ENCODE measurements at regions not wholly inside any gene's neighbourhood (a gene's known extent, or its start where the extent isn't known, plus 50 kb on each side); places are given as distances from the start of the nearest gene placed in this dataset.

DNA sequence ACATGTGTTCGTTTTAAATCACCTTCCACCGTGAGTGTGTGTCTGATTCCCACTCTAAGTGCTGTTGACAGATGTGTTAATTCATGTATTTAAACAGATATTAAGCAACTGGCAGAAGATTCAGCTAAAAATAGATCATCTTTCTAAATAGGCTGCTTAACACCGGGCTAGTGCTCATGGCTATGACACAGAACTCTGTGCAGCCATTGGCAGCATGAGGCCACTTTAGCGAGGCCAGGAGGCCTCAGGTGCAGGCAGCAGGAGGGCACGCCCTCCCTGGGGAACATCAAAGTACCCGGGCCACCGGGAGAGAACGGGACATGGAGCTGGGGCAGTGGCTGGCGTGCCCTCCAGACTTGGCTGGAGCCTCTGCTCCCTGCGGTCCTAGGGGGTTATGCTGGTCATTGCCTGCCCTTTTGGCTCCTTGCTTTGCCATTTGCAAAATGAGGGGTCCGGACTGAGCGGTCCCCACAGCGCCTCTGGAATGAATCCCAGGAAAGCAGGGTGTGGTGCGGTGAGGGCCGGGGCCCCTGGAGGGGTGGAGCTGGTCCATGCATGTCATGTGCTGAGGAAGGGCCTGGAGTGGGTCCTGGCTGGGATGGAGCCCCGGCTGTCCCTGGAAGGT lies 62.8 kb upstream of the HDAC4 start (continued):
- TF ChIP-seq, protein P1, sequence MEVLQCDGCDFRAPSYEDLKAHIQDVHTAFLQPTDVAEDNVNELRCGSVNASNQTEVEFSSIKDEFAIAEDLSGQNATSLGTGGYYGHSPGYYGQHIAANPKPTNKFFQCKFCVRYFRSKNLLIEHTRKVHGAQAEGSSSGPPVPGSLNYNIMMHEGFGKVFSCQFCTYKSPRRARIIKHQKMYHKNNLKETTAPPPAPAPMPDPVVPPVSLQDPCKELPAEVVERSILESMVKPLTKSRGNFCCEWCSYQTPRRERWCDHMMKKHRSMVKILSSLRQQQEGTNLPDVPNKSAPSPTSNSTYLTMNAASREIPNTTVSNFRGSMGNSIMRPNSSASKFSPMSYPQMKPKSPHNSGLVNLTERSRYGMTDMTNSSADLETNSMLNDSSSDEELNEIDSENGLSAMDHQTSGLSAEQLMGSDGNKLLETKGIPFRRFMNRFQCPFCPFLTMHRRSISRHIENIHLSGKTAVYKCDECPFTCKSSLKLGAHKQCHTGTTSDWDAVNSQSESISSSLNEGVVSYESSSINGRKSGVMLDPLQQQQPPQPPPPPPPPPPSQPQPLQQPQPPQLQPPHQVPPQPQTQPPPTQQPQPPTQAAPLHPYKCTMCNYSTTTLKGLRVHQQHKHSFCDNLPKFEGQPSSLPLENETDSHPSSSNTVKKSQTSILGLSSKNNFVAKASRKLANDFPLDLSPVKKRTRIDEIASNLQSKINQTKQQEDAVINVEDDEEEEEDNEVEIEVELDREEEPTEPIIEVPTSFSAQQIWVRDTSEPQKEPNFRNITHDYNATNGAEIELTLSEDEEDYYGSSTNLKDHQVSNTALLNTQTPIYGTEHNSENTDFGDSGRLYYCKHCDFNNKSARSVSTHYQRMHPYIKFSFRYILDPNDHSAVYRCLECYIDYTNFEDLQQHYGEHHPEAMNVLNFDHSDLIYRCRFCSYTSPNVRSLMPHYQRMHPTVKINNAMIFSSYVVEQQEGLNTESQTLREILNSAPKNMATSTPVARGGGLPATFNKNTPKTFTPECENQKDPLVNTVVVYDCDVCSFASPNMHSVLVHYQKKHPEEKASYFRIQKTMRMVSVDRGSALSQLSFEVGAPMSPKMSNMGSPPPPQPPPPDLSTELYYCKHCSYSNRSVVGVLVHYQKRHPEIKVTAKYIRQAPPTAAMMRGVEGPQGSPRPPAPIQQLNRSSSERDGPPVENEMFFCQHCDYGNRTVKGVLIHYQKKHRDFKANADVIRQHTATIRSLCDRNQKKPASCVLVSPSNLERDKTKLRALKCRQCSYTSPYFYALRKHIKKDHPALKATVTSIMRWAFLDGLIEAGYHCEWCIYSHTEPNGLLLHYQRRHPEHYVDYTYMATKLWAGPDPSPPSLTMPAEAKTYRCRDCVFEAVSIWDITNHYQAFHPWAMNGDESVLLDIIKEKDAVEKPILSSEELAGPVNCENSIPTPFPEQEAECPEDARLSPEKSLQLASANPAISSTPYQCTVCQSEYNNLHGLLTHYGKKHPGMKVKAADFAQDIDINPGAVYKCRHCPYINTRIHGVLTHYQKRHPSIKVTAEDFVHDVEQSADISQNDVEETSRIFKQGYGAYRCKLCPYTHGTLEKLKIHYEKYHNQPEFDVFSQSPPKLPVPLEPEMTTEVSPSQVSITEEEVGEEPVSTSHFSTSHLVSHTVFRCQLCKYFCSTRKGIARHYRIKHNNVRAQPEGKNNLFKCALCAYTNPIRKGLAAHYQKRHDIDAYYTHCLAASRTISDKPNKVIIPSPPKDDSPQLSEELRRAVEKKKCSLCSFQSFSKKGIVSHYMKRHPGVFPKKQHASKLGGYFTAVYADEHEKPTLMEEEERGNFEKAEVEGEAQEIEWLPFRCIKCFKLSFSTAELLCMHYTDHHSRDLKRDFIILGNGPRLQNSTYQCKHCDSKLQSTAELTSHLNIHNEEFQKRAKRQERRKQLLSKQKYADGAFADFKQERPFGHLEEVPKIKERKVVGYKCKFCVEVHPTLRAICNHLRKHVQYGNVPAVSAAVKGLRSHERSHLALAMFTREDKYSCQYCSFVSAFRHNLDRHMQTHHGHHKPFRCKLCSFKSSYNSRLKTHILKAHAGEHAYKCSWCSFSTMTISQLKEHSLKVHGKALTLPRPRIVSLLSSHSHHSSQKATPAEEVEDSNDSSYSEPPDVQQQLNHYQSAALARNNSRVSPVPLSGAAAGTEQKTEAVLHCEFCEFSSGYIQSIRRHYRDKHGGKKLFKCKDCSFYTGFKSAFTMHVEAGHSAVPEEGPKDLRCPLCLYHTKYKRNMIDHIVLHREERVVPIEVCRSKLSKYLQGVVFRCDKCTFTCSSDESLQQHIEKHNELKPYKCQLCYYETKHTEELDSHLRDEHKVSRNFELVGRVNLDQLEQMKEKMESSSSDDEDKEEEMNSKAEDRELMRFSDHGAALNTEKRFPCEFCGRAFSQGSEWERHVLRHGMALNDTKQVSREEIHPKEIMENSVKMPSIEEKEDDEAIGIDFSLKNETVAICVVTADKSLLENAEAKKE (CRISPR knock-in tag; IDR thresholded peaks at IDR 0.05) = no peak
- TF ChIP-seq NANOG (IDR thresholded peaks at IDR 0.05; ENCODE audit: borderline replicate concordance) = no peak
- no peak for TF ChIP-seq EZH2 (IDR thresholded peaks at IDR 0.05; ENCODE audit: low read depth, unreplicated experiment)
- TF ChIP-seq JUNB (IDR thresholded peaks at IDR 0.05; ENCODE audit: unreplicated experiment) = no peak
- TF ChIP-seq, protein P2, sequence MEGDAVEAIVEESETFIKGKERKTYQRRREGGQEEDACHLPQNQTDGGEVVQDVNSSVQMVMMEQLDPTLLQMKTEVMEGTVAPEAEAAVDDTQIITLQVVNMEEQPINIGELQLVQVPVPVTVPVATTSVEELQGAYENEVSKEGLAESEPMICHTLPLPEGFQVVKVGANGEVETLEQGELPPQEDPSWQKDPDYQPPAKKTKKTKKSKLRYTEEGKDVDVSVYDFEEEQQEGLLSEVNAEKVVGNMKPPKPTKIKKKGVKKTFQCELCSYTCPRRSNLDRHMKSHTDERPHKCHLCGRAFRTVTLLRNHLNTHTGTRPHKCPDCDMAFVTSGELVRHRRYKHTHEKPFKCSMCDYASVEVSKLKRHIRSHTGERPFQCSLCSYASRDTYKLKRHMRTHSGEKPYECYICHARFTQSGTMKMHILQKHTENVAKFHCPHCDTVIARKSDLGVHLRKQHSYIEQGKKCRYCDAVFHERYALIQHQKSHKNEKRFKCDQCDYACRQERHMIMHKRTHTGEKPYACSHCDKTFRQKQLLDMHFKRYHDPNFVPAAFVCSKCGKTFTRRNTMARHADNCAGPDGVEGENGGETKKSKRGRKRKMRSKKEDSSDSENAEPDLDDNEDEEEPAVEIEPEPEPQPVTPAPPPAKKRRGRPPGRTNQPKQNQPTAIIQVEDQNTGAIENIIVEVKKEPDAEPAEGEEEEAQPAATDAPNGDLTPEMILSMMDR (conservative IDR thresholded peaks at IDR 0.05; ENCODE audit: low read depth in 2 of 2) = no peak

DNA sequence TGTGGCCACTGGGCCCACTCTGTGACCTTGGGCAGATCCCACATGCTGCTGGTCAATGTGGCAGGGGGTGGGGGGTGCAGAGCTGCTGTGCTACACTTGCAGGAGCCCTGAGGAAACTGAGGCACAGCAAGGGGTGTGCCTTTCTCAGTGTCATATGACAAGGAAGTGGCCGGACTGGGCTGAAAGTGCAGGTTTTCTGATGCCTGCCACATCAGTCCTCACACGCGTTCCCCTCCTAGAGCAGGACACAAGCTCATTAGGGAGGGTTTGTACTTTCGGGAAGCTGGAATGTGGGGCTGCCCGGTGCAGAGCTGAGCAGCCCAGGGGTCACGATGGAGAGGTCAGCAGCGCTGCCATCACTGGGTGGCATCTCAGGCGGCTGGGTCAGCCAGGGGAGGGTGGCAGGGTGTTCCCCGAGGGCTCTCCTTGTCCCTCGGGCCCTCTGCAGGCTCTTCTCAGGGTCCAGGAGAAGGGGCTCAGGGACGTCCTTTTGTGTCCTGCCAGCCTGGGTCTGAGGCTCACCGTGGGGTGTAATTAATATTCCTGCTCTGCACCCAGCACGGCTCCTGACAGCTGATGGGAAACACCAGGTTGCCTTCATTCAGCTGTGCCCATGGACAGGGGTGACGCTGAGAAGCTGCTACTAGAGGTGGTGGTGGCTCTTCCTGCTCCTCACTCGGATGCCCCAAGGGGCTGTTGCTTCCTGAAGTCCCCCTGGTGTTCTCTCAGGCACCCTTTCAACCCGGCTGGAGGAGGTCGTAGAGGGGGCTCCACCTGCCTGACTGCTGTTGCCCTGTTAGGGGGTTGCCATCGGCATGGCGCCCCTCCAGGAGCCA lies 62.1 kb upstream of the HDAC4 start:
- no peaks in the 10 kb centered on the region for H3K4me1 Mint-ChIP-seq
- ATAC-seq (no peak), DNase-seq (ENCODE audit: low spot score) (no peak)
- H3K27ac Mint-ChIP-seq = no peak overlapping the region
- H3K4me3 ChIP-seq = no peak overlapping the region
- H3K27me3 Mint-ChIP-seq (ENCODE audit: insufficient read depth, low read depth, poor library complexity) = peaks cover 1% of the 10 kb centered on the region
- no peaks in the 10 kb centered on the region for H3K9me3 Mint-ChIP-seq
- no peaks in the 10 kb centered on the region for H3K27me3 ChIP-seq (ENCODE audit: insufficient read depth)
- H3K4me3 Mint-ChIP-seq = no peak overlapping the region
- no peak overlapping the region for H2AFZ ChIP-seq
- H3K36me3 Mint-ChIP-seq (ENCODE audit: low read depth) = no peaks in the 10 kb centered on the region
- no peaks in the 10 kb centered on the region for H3K4me1 ChIP-seq (ENCODE audit: insufficient read depth)
- no peaks in the 10 kb centered on the region for H3K36me3 ChIP-seq (ENCODE audit: insufficient read depth)
- no peaks in the 10 kb centered on the region for H3K79me2 ChIP-seq (replicated peaks; ENCODE audit: insufficient read depth)
- H3K27ac ChIP-seq (ENCODE audit: low read depth) = no peak overlapping the region
- no peaks in the 10 kb centered on the region for H3K9me2 ChIP-seq (ENCODE audit: insufficient read depth)
- H3F3A ChIP-seq (replicated peaks; ENCODE audit: low read depth) = no peaks in the 10 kb centered on the region
- H4K20me1 ChIP-seq (replicated peaks; ENCODE audit: insufficient read depth) = no peaks in the 10 kb centered on the region
- no peak overlapping the region for H3K4me2 ChIP-seq
- TF ChIP-seq CREB1 (CRISPR knock-in tag; IDR thresholded peaks at IDR 0.05; ENCODE audit: low read depth) = no peak
- no peak for TF ChIP-seq ZNF114 (CRISPR knock-in tag; IDR thresholded peaks at IDR 0.05)
- no peak for TF ChIP-seq JUNB (IDR thresholded peaks at IDR 0.05; ENCODE audit: unreplicated experiment)
- no peak for TF ChIP-seq EZH2 (IDR thresholded peaks at IDR 0.05; ENCODE audit: low read depth, unreplicated experiment)
- TF ChIP-seq, protein P3, sequence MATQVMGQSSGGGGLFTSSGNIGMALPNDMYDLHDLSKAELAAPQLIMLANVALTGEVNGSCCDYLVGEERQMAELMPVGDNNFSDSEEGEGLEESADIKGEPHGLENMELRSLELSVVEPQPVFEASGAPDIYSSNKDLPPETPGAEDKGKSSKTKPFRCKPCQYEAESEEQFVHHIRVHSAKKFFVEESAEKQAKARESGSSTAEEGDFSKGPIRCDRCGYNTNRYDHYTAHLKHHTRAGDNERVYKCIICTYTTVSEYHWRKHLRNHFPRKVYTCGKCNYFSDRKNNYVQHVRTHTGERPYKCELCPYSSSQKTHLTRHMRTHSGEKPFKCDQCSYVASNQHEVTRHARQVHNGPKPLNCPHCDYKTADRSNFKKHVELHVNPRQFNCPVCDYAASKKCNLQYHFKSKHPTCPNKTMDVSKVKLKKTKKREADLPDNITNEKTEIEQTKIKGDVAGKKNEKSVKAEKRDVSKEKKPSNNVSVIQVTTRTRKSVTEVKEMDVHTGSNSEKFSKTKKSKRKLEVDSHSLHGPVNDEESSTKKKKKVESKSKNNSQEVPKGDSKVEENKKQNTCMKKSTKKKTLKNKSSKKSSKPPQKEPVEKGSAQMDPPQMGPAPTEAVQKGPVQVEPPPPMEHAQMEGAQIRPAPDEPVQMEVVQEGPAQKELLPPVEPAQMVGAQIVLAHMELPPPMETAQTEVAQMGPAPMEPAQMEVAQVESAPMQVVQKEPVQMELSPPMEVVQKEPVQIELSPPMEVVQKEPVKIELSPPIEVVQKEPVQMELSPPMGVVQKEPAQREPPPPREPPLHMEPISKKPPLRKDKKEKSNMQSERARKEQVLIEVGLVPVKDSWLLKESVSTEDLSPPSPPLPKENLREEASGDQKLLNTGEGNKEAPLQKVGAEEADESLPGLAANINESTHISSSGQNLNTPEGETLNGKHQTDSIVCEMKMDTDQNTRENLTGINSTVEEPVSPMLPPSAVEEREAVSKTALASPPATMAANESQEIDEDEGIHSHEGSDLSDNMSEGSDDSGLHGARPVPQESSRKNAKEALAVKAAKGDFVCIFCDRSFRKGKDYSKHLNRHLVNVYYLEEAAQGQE (IDR thresholded peaks at IDR 0.05; ENCODE audit: unreplicated experiment) = no peak
- TF ChIP-seq, protein P4, sequence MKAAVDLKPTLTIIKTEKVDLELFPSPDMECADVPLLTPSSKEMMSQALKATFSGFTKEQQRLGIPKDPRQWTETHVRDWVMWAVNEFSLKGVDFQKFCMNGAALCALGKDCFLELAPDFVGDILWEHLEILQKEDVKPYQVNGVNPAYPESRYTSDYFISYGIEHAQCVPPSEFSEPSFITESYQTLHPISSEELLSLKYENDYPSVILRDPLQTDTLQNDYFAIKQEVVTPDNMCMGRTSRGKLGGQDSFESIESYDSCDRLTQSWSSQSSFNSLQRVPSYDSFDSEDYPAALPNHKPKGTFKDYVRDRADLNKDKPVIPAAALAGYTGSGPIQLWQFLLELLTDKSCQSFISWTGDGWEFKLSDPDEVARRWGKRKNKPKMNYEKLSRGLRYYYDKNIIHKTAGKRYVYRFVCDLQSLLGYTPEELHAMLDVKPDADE (IDR thresholded peaks at IDR 0.05) = no peak
- TF ChIP-seq NANOG (IDR thresholded peaks at IDR 0.05; ENCODE audit: borderline replicate concordance) = no peak
